Stimulated activated CD4-positive, alpha-beta T cell treated with anti-CD3 and anti-CD28 coated beads, Interleukin-15, amount 100 ng/mL, for 1 hour (primary cell): ENCODE measurements at regions not wholly inside any gene's neighbourhood (a gene's known extent, or its start where the extent isn't known, plus 50 kb on each side); places are given as distances from the start of the nearest gene placed in this dataset.

Source experiments
- DNase-seq, 2 donors: peaks; one replicate each; pipeline ENCODE4 v3.0.0-alpha.2; 2020; ENCODE audit warnings: low read depth in 1 of 2, low spot score in 1 of 2

DNA sequence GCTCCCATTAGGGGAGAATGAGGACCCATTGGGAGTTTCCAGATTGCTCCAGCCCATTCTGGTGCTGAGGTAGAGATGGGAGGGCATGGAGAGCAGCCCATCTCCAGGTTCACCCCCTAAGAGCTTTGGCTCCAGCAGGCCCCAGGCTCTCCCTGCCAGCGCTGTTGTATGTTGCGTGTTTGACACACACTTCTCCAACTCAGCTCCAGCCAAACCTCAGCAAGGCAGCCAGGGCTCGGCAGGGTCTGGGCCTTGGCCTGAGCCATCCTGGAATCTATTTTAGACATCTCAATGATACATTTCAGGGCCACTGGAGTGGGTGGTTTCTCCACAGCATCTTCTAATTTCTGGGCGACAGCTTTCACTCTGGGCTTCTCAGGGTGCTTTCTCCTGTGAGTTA, 117.0 kb downstream of the NAV1 start:
- DNase-seq = no peak

DNA sequence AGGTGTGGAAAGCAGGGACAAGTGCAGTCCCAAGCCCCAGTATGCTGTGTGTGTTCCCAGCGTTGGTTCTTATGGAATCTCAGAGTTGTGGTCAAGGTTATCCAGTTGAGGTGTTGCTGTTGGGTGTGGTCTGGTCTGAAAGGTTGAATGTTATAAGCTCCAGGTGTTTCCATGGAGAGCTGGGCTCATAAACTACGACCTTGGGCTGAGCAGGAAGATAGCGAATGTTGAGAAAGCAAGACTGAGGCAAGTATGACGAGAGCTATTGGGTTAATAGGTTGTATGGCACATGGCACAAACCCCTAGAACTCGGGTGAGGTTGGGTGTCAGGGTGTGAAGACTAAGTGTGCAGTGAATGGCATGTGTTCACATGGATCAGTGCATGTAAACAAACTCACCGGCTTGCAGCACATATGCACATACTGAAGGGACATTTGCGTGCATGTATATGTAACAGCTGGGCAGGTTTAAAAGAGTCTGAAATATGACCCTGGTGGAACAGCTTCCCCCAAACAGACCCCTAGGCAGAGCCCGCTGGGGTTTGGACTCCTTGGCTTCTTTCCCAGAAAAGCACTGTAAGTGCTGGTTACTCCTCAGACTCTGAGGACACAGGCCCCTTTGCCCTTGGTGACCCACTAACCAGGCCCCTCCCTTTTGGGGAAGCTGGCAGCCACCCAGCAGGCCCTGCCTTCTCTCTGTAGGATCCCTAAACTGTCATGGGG, 117.5 kb downstream of the NAV1 start:
- DNase-seq = no peak

DNA sequence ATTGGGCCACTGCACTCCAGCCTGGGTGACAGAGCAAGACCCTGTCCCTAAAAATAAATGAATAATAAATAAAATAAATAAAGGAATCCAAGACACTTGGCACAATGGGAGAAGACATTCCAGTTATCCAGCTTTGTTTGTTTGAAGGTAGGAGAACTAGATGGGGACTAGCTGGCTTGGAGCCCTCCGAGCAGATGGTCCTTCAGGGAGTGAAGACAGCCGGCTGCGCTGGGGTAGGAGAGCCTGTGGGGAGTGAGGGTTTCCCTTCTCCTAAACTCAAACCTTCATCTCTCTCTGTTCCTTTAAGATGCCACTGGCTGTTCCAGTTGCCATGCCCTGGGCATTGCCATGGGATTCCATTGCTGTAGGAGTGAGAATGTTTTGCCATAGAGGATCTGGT, 120.6 kb downstream of the NAV1 start:
- DNase-seq = no peak

DNA sequence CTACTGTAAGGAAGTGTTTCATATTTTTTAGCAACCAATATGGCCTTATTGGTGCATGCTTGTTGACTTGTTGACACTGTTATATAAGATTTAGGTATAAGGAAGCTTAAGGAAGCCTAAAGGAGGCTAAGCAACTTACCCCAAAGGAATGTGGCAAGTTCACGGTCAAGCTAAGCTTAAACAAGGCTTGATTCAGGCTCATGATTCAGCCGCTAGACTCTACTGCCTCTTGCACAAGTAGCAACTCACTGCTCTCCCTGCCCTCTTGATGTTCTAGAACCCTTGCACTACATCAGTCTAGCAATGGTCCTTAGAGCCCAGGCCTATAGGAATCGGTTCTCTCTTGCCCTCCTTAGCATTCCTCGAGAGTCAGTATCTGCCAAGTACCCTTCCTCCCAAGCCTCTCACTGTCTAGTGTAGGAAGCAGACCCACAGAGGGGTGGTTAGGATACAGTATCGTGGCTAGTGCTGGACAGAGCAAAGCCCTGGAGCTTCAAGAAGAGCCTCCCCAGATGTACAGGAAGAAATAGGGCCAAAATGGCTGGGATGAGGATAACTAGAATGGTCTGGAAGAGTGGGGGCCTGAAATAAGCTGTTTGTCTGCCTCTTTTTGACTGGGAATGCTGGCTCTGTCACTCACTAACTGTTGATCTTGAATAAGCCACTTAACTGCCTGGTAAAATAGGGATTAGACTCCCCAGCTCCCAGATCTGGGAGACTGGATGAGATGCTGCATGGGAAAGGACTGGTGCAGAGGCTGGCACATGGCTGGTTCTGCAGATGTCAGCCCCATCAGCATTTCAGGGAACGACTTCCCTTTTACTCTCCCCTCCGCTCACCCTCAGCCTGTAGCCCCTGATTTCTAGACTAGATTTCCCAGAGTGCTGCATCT, 122.2 kb downstream of the NAV1 start:
- DNase-seq = no peak

DNA sequence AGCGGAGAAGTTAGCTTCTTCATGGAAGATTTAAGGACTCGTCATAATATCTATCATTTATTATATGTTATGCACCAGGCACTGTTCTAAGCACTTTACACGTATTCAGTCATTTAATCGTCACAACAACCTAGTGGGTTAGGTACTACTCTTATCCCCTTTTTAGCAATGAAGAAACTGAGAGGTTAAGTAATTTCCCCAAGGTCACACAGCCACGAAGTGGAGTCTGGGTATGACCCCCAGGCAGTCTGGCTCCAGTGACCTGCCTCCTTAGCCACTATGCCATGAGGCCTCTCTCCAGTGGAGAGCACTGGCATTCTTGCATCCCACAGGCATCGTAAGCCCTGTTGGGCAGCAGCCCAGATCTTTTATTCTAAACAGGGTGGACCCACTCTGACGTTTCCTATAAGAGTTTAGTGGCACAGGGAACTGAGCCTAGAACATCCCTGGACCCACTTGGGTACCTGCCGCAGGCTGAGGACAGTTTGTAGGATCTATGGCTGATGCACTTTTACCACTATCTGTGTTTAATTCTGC, 123.0 kb downstream of the NAV1 start:
- DNase-seq = no peak

DNA sequence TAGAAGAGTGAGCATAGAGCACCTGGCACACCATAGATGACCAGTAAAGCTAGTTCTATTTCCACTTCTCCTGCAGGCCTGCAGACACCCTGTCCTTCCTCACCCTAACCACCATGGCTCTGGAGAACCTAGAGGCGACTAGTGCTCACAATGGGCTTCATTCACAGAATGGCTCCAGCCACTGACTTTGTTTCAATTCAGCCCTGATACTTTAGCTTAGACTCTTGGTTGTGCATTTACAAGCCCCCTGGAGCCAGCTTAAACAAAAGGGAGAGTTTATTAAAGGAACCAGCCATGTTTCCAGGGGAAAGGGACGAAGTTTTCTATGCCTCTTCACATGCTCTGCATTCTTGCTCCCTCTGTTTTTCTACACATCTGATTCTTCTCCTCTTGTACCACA, 123.7 kb downstream of the NAV1 start:
- no peak for DNase-seq

DNA sequence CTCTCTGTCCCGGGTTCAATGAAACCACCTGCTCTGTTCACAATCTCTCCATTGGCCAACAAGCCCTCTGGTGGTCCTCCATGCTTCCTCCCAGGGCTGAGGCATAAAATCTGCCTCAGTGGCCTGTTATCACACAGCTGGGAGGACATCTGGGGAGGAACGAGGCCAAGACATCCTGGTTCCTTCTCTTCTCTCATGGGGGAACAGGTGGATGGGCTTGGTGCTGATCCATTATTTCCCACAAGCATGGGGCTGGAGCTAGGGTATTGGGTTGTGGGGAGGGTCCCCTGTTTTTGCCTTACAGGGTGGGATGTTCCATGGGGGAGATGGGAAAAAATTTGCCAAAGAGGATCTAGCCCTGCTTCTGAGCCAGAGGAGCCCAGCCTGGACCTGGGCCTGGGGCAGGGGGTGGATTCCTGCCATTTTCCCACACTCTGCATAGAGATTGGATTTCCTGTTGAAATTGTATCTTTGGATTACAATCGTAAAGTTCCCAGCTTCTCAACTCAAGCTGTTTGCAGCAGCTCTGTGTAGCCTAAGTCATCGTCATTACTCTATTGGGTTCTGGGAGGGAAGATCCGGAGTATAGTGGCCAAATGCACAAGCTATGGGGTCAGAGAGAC, 124.7 kb downstream of the NAV1 start:
- DNase-seq = no peak

DNA sequence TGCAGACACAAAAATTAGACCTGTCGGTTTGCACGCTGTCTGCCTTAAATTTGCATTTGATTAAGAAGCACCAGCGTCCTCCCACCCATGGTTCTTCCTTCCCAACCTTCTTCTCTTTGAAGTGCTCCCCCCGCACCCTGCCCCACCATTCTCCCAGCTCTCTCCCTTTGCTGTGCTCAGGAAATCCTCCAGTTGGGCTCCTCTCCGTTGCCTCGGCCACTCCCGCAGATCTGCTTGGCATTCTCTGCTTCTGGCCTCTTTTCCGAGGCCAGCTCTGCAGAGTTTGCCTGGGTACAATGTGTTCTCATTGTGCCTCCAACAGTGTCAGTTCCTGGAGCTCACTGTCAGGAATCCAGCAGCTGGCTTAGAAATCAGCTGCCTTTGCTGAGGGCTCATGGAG, 126.1 kb downstream of the NAV1 start:
- no peak for DNase-seq

DNA sequence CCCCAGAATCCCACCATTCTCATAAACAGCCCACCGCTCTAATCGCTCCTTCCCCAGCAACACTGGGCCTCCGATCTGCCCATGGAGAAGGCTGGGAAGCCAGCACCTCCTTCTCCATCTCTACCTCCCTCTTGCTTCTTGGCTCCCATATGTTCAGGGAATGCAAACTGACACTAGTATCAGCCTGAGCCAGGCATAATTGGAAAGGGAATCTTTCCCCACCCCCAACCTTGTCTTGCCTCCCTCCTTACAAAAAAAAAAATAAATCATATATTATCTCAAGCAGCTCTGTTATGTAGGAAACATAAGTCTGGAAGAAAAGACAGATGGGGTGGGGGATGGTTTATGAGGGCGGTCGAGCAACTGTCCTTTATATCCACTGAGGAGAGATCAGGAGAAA, 127.2 kb downstream of the NAV1 start:
- no peak for DNase-seq

DNA sequence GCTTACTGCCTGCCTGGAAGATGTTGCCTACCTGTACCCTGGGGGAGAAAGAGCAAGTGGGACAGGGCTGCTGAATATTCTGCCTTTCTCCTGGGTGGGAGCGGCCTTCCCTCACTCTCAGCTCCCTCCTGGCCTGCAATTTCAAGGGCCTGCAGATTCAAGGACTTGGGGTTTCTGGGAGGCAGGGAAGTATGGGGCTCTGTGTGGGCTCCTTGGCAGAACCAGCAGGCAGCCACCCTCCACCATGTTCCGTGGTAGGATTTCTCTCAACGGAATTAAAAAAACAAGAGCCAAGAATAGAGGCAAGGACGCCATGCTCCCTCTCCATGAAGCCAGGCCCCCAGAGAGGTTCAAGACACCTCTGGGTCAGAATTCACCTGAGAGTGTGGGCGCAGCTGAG, 127.7 kb downstream of the NAV1 start:
- DNase-seq = no peak

DNA sequence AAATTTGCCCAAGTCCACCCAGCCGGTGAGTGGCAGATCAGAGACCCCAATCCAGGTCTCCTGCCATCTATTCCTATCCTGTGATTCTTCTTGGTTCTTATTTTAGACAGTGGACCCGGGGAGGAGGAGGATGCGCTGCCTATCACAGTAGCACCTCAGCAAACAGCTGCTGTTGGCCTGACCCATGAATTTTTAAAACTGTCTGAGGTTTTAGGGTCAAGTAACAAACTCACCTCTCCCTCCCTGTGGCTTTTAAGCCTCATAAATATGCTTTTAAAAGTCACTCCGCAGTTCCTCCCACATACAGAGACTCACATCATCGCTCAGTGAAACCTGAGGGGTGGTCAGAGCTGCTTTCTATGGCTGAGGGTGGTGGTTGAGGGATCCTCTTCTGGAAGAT, 128.6 kb downstream of the NAV1 start:
- DNase-seq = no peak

DNA sequence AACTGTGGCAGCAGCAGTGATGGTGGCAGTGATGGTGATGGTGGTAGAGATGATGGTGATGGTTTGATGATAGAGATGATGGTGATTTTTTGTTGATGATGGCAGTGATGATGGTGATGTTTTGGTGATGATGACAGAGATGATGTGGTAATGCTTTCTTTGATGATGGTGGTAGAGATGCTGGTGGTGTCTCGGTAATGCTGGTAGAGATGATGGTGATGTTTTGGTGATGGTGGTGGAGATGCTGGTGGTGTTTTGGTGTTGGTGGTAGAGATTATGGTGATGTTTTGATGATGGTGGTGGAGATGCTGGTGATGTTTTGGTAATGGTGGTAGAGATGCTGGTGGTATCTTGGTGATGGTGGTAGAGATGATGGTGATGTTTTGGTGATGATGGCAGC, 131.6 kb downstream of the NAV1 start:
- no peak for DNase-seq

DNA sequence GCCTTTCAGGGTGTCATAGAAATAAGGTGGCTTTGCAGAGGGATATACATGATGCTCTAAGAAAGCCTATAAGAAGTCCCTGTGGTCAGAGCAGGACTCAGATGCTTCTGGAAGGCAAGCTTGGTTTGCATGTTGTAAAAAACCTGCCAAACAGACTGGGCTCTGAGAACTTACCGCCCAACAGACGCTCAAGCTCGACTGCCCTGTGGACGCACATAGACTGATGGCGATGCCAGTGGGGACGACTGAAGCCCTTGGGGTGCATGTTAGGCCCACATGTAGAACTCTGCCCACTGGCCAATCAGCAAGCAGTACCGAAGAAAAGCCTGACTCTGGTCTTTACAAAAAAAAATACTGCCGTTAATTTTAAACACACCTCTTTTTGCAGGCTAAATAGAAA, 133.8 kb downstream of the NAV1 start:
- DNase-seq = no peak

DNA sequence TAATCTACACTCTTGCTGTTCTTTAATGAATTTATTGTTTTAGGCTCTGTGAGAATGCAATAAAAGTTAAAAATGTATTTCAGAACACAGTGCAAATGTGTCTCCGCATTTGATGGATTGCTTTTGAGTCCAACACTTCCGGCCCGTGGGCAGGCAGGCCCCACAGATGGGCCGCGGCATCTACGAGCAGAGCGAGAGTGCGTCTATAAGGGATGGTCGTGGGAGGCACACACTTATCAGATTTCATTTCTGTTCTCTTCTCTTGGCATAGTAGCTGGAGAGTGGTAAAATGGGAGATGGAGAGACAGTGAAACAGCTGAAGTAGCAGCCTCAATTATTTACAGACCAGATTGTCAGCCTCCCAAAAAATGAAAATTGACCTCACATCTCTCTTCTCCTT, 134.2 kb downstream of the NAV1 start:
- DNase-seq = no peak

DNA sequence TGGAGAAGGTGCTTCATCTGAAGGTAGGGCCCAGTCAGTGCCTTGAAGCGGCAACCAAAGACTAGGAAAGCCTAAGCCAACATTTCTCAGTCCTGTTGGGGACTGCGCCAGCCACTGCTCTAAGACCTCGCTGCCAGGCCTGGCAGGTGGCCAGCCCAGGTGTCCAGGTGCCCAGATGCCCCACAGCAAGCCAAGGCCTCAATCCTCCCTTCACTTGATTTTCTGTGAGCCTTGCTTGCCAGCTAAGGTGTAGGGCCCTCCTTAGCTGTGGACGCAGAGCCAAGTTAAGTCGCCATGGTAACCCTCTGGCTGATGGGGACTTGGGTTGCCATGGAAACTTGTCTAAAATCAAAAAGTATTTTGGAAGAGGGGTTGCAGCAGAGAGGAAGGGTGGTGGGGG, 135.0 kb downstream of the NAV1 start:
- no peak for DNase-seq

DNA sequence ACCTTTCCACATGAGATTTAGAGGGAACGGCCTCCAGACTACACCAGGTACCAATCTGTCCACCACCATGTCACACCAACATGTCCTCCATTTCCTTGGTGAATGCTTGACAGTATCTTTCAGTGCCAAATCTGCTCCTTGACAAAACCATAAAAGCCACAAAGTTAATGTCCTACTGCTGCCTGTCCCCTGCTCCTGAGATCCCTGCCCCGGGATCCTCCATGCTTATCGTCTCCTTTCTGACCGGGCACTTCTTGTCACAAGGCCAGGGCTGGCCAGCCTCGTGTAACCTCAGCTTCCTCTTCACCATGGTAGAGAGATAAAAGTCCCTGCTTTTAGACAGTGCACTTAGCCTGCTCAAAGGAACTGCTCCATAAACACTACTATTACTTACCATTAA, 136.2 kb downstream of the NAV1 start:
- no peak for DNase-seq

DNA sequence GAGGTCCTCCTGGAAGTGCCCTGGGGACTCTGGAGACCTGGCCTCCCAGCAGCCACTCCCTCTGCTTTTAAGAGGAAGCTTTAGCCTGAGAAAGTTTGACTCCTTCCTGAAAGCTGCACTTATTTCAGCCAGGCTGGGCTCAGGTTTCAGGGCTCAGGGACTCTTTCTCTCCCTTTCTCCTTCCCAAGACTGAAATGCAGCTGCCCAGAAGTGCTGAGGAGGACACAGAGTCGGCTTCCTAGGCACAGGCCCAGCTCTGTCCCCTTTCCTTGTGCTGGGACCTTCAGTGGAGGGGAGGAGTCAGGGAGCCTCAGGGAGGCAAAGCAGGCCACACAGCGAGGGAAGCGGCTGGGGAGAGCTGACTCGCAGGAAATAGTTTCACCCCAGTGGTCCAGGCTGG, 137.3 kb downstream of the NAV1 start:
- DNase-seq = no peak

DNA sequence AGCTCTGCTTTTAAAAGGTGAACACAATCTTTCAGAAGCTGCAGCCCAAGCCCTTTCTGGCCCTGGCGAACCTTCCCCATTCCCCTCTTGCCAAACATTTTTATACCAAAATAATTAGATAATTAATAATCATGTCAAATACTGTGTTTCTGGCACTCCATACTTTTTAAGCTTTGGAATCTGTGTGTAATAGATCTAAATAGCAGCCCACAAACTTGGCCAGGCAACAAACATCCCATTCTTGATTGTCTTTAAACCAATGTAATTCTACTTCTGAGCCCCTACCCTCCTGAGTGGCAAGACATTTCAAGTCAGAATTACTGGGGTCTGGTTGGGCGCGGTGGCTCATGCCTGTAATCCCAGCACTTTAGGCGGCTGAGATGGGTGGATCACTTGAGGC, 137.7 kb downstream of the NAV1 start:
- no peak for DNase-seq

DNA sequence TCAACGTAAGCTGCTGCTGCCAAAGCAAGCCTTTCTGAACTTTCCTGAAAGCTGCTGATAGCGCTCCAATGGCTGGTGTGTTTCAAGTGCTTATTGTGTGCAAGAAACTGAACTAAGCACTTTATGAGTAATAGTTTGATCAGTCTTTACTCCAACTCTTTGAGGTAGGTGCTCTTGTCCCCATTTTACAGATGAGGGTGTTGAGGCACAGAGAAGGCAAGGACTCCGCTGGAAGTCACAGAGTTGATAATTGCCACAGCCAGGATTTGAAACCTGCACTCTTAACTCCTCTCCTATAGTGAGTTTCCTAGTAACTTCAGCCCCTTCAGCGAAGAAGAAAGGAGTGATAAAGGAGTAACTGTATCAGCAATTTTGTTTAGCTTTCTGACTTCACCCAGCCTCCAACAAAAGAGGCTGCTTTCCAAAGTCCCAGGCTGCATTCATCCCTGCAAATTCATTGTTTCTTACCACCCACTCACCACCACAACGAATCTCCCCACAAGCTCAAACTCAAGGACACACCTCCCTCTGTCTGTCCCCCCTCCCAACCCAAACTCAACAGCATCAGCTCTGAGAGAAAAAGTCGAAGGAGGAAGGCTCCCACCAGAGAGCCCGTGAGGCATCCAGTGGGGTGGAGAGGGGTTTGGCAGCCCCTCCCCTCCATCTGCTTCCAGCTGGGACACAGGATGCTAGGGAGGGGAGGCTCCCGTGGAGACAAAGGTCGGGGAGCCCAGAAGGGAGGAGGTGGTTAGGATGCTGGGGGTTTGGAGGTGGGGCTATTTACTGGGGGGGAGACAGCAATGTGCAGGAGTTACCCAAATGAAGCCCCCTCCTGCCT, 139.6 kb downstream of the NAV1 start:
- DNase-seq = no peak

DNA sequence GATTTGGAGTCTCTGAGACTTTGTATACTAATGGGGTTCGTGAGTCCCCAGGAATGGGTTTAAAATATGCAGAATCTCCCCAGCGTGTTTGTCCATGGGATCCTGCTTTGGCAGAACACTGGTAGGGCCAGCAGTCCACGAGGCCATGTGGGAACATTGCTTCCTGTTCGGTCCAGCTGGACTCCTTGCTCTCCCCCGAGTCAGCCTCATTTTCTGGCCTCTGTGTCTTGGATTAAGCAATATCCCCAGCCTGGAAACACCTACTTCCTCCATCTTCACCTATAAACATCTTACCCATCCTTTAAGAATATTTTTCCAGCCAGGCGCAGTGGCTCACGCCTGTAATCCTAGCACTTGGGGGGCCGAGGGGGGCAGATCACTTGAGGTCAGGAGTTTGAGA, 142.4 kb downstream of the NAV1 start:
- no peak for DNase-seq

DNA sequence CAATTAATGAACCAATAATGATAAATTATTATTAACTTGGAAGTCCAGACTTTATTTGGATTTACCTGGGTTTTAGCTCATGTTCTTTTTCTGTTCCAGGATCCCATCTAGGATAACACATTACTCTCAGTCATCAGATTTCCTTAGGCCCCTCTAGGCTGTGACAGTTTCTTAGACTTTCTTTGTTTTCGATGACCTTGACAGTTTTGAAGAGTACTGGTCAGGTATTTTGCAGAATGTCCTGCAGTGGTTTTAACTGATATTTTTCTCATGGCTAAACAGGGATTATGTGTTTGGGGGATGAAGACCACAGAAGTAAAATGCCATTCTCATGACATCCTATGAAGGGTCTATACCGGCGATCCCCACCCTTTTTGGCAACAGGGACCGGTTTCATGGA, 144.0 kb downstream of the NAV1 start:
- no peak for DNase-seq
